LoVo (cell line): ENCODE measurements at regions not wholly inside any gene's neighbourhood (a gene's known extent, or its start where the extent isn't known, plus 50 kb on each side); places are given as distances from the start of the nearest gene placed in this dataset.

ENCODE experiments used
- DNase-seq: peaks from one replicate; pipeline ENCODE4 v3.0.0-alpha.2; 2016; ENCODE audit warnings: low spot score

DNA sequence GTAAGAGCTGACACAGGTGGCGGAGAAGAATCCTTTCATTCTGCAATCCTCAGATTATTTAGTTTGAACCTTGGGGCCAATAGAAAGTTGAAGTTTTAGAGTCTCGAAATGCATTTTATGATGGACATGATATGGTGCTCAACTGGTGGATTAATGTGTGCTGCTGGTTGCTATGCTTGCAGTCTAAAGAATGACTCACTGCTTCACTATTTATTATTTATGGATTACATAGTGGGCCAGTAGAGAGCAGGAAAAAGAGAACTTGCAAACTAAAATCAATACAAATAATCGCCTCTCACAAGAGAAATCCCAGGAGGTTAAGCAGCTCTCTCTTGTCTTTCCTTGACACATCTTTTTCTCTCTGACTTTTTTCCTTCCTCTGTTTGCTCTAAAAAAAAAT lies 2326.8 kb upstream of the AGA start:
- DNase-seq, result no peak

DNA sequence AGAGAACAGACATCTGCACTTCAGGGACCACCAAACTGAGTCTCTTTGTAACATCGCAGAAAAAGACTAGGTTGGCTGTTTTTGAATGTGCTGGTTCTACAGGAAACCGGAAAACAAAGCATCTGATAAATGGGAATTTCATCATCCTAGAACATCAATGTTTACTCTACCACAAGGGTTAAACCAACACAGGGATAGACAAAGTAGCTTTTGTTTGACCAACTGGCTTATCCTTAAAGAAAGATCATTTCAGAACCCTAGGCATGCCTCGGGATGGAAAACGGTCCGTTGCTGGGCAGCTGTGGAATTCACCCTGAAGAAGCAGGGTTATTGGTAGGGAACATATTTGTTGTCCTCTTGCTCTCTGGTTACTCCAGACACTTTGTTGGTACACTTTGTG lies 2355.5 kb upstream of the AGA start:
- DNase-seq, result no peak

DNA sequence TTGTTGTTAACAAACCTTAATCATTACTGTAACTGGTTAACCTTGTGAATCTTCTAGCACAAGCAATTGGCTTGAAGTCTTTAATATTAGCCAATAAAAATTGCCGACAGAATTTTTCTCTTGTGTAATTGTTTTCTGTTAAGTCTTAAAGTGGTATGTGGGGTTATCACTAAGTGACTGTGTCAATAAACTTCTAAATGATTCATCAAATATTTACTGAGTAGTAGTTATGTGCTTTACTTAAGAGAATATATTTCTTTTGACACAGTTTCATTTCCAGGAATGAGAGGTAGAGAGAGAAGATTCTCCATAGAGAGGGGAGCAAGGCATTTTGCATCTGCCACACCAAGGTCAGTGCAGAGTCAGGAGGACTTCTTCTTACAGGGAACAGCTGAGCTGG lies 2361.6 kb upstream of the AGA start:
- DNase-seq, result no peak

DNA sequence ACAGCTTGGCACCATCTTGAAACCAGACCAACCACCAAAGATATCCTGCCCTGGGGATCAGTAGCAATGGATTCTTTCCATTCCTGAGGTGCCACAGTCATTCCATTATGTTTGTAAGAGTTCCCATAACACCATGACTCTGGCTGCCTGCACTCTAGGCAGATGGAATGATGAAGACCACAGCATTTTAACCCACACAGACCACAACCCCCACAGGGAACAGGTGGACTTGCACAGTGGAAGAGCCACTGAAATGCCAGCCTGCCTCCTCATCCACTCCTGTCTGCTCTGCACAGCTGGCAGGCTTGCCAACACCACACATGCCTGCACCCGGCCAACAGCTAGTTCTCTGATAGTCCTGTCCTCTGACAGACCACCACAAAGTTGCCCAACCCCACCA lies 2362.2 kb upstream of the AGA start:
- no peak for DNase-seq

DNA sequence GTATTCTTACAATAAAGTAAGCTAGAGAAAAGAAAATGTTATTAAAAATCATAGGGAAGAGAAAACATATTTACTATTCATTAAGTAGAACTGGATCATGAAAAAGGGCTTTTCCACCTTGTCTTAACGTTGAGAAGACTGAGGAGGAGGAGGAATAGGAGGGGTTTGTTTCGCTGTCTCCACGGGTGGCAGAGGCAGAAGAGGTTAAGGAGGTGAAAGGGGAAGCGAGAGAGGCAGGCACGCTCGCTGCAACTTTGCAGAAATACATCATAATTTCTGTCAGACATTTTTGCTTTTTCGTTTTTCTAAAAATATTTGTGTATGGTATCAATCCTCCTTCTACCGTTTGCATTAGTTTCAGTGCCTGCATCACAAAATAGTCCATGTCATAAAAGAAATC lies 2375.1 kb upstream of the AGA start:
- DNase-seq, result no peak

DNA sequence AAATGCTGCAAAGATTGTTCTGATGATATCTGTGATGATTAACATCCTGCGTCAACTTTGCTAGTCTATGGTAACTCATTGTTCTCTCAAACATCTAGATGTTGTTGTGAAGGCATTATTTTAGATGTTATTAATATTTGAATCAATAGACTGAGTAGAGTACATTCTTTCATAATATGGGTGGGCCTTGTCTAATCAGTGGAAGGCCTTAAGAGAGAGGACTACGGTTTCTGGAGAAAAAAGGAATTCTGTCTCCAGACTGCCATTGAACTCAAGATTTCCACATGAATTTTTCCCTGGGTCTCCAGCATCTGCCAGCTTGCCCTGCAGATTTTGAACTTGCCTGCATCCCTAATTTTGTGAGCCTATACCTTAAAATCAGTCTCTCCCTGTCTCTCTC lies 2381.1 kb upstream of the AGA start:
- no peak for DNase-seq

DNA sequence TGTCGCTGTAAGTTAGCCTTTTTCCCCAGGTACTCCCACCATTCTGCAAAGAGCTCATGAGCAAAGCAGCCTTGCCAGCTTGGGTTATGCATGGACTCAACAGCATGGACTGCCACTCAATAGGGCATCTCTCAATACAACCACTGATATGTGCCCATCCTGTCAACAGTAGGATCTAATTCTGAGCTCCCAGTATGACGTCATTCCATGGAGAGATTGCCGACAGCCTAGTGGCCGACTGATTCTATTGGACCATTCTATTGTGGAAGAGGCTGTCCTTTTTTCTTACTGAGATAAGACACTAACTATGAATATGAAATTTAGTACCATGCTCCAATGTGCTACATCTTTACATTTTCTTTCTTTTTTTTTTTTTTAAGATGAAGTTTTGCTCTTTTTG lies 2389.0 kb upstream of the AGA start:
- no peak for DNase-seq

DNA sequence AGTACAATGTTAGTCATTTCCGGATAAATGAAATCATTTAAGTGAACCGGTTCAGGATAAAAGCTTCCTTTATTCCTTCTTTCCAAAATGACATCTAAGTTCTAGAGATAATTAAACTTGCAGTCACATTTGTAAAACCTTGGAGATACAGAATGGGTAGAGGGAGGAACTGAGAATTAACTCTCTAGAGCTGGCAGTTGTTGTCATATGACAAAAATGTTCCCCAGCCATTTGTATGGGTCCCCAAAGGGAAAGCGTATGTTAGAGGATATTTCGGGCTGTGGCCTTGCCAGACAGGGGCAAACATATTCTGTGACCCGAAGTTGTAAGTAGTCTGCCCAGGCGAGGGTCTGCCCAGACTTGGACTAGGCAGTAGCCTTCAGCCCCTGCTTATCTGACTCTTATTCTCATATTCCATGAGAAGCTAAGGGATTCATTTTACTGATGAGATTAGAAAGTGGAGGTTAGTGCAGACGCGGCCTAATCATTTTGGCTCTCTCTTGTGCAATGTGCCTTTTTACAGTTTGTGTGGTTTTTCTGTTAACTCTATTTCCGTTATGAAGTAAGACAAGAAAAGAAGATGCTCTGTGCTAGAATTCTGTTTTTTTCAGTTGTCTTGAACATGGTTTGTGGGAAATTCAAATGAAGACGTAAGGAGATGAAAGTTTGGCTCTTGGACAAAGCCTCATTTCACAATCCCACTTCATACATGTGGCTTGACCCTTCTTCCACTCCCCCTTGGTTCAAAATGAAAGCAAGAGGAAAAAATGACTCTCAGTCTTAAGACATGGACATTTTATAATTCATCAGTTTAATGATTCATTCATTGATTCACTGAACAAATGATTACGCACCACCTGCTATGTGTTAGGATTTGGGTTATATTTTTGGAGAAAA lies 2394.2 kb upstream of the AGA start:
- no peak for DNase-seq

DNA sequence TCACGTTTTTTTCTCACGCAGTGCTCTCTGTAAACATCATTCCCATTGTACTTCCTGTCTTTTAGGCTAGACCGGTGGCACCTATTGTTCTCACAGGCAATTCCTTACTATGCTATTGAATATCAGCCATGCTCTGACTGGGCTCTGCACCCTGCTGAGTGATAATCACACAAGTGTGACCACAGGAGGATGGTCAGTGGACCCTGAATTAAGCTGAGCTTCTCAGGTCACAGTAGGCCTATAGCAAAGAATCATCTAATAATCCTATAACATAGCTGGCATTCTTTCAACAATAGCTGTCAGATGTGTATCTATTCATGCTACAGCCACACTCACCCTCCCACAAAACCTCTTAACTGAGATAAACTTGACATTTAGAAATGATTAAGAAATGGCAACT lies 2399.8 kb upstream of the TENM3 start:
- no peak for DNase-seq

DNA sequence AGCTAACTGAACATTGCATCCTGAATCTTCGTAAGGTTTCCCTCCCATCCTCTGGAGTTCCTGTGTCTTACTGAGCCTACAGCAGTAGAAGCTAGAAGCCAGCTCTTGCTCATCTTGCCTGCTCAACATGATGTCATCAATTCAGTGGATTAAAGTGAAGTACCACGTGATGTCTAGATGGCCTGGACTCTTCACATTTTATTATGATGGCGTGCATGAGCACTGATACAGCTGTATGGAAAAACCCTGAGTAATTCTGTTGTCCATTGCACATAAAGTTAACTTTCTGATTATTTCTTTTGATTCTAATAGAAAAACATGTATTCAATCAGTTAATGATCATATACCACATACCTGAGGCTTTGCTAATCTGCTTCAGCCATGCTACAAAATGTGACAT lies 2387.7 kb upstream of the TENM3 start:
- DNase-seq, result no peak

DNA sequence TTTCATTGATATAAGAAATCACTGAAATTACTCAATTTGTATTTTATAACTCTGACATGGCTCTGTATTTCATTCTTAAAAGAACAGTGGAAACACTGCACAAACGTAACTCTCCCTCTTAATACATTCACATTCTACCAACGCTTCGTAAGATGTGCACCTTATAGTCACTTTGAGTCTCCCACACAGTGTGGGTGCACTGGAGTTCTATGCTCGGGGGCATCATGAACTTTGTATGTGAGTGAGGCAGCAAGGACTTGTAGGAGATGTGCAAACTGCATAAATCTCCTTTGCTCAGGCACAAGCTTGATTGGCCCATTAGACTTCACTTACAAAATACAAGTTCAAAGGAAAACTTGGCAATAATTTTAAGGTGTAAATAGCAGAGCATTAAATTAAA lies 2385.0 kb upstream of the TENM3 start:
- DNase-seq, result no peak

DNA sequence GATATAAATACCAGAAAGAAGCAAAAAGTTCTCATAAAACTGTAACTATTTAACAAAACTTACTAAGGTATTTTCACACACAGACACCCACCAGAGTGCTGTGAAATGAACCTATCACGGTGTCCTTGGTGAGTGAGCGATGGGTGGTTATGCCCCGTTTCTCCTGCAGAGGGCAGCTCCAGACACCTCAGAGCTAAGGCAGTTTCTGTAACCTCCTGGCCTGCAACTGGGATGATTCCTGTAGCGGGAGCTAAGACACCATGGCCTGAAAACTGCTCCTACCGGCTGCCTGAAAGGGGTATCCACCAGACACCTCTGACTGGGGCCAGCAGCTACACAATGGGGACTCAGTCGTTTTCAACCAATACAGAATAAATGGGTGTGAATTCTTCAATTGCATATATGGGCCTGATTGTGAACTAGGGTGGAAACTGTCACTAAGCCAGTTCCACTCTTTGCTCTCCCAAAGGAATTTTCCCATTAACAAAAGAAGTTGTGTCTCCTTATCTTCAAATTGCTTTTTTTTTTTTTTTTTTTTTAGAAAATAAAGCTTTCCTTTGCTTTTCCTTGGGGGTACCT lies 2375.8 kb upstream of the TENM3 start:
- peak; percentile 36 for DNase-seq

DNA sequence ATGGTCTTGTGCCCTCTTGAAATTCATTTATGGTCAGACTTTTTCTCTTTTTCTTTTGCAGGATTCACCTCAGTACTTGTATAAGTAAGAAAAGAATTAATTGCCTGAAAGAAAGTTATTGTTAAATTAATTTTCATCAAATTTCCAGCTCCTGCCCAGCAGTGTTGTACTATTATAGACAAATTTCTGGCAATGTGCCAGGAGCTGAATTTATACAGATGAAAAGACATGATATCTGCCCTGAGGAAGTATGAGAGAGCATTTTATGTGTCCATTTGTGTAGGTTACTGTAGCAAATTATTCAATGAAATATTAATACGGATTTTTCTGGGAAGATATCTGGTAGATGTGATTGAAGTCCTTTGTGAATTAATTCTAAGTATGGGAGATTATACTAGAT lies 2371.5 kb upstream of the TENM3 start:
- no peak for DNase-seq

DNA sequence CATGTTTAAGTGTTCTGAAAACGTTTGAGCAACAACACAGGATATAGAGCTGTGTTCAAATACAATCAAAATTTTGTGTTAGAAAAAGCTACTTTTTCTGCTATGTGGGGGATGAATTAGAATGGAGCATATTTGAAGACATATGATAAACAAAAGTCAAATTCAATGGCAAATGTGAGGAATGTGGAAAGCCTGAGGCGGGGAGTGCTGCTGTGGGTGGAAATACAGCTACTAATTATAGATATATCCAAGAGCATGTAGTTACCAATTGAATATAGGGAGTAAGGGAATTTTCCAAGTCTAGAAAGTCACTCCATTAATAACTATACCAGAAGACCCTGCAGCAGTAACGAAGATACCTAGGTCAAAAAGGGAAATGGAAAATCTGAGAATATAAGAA lies 2370.4 kb upstream of the TENM3 start:
- no peak for DNase-seq

DNA sequence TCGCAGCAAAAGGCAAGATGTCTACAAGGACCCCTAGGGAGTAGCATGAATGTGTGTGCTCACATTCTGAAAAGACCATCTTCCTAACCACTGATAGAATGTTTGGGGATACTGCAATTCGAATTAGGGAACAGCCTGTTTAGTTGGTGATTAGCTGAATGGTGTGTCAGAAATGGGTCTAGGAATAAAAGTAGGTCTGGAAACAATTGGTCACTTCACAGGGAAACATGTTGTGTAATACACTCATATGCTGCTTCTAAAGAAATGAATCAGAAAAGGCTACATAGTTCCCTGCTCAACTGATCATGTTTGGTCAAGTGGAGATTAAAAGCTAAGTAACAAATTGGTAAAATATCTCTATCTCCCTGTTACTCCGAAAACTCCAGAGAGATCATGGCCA lies 2362.4 kb upstream of the TENM3 start:
- no peak for DNase-seq

DNA sequence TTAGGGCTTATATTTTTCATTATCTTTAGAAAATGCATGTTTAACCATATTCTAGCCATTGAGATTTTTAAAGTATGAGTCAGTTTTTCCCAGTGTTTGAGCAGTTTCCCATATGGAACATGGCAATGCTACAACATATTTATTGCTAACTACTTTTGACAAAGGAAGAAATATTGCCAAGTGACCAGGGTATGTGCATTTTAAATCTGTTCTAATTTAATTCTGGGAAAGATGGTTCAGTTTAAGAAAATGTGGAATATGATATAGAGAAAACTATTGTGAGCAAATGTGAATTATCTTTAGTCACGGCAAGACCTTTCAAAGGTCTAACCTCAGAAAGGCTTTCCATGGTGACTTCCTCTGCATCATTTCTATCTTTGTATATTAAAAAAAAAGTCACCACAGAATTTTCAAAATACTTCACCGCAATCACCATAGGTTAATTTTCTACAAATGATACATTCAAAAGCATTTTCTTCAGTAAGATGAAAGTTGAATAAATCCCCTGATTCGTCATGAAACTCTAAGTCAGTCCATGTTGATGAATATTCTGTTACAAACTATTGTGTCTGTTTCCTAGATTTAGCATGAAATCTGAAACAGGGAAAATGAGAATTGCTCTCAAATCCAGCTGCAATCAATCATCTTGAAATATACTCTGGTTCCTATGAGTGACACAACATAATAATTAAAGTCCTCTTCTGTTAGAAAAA lies 2349.0 kb upstream of the TENM3 start:
- DNase-seq, result no peak

DNA sequence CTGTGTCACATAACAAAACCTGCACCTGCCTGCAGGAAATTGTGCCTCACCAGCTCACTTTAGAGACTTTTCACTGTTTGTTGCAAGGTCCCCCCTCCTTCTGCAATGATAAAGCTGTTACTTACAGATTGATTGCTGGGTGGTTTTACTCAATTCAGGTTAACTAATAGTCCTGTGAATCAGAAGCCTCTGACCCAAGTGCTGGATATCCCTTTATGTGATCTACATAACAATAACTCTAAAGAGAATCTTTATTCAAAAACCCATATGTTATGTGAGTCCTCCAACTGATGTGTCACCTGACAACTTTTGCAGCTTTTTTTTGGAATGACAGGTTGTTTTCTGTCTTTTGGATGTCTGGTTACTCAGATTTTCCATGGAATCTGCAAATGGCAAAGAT lies 2323.6 kb upstream of the TENM3 start:
- no peak for DNase-seq

DNA sequence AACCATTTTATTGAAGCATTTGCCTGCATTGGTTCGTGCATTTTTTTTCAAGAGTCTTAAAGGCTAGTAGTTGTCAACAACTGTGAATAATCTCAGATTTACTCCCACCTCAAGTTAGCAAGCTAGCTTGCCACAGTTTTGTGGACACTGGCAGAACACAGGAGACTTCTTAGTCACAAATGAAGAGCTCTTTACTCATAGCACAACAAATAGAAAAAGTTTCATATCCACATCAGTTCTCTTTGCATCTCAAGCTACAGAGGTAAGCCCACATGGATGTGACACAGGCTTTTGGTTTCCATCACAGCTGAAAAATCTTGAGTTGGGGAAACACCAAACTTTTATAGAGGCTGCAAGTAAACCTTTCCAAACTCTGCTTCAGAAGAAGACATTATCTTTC lies 2315.7 kb upstream of the TENM3 start:
- no peak for DNase-seq

DNA sequence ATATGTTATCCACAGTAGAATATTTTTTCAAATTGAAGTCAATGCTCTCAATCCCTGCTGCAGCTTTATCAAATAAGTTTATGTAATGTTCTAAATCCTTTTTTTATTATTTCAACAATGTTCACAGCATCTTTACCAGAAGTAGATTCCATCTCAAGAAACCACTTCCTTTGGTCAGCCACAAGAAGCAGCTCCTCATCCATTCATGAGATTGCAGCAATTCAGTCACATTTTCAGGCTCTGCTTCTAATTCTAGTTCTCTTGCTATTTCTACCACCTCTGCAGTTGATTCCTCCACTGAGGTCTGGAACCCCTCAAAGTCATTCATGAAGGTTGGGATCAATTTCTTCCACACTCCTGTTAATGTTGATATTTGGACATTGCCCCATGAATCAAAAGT lies 2301.3 kb upstream of the TENM3 start:
- DNase-seq, result no peak

DNA sequence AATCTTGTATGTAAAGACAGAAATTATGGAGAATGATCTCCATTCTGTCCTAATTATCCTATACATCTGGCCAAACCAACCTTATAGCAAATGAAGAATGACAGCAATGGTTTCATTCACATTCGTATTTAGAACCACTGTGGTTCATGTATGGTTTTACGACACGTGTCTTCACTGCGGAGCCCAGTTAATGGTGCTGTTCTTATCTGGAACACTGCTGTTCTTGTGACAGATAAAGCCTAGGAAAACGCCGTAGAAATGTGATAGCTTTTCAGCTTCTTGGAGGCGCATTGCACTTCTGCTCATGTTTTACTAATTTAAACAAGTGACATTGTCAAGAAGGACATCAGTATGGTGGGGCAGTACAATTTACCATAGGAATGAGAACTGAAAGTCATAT lies 2266.4 kb upstream of the TENM3 start:
- no peak for DNase-seq

DNA sequence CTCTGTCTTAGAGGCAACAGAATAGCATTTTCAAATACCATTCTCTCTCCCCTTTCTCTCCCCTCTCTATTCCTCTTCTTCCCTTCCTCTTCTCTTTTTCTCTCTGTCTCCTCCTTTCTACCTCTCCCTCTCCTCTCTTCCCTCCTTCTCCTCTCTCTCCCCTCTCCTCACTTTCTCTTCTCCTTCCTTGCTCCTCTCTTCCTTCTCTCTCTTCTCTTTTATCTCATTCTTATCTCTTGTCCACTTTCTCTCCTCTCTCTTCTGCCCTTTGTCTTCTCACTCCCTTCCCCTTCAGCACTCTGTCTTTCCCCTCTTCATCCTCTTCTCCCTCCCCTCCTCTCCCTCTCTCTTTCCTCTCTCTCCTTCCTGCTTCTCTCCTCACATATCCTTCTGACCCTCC lies 2265.8 kb upstream of the TENM3 start:
- DNase-seq, result no peak

DNA sequence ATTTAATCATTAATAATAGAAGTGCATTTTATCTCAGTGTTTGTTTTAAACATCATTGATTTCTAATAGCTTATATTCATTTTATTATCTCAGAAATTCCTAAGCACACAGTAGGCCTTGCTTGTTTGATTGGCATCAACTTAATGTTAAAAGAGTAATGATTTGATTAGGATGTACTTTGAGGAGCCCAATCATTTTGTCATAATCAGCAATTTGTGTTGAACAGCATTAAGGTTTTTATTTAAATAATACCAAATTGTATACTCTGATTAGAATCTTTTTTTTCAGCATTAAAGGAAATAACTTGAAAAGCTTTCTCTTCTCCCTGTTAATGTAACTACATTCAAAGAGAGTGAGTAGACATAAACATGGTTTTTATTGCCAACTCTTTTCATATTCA lies 2262.0 kb upstream of the TENM3 start:
- no peak for DNase-seq

DNA sequence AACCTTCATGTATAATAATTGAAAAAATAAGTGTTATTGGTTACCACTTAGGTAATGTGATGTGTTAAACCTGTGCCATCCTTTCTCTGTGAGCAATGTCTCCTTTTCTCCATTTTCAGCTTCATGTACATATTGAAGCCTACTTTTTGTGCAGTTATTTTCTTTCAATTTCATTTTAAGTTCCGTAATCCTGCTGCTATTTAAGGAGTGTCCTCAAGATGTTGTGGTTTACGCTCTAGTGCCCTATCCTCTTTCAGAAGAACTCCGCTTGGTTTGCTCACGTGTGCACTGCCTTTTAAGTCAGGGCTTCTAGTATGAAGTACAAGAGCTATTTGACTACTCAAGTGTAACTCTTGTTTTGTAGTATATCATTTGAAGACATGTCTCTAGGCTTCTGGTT lies 2253.2 kb upstream of the TENM3 start:
- DNase-seq, result no peak
